ENCODE measurements at regions not wholly inside any gene's neighbourhood (a gene's known extent, or its start where the extent isn't known, plus 50 kb on each side); places are given as distances from the start of the nearest gene placed in this dataset.
"Not testable (repeated sequence)": the region's sequence is repeated elsewhere in the genome, so short reads cannot be mapped to it uniquely, and the experiment has no call there.

DNA sequence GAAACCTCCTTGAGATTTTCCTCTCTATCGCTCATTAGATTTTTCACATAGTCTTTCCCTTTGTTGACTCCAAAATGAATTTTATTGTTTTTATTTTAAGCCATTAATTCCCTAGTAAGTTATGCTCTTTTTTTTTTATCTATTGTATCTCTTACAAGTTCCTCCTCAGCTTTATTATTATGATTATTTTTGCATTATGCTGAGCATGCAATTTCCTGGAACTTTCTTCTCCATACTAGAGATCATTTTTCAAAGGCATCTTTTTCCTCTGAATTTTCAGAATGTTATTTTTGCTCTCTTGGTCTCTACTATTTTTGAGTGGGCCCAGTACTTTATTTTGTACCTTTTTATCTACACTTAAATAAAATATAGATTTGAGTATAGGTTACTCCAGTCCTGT lies 376.6 kb upstream of the SEMA6A start:
- Histone ChIP-seq H3K9me3 (no peaks in the 10 kb centered on the region), H3K4me3 (no peak overlapping the region), H3K4me1 (no peaks in the 10 kb centered on the region), H3K27ac (no peak overlapping the region), H3K4me2 (no peak overlapping the region)
- ATAC-seq (no peak), DNase-seq (ENCODE audit: low read depth in 1 of 2, low spot score in 1 of 2) (no peak), FAIRE-seq (no peak)
- ChIA-PET CTCF (no interaction called here), POLR2A (no interaction called here)
- 88% methylated on average over 1 of the region's 1 CpG for WGBS (ENCODE audit: missing lambda C conversion rate)
- TF ChIP-seq NFE2L2 (conservative IDR thresholded peaks at IDR 0.05; ENCODE audit: low read length), result no peak
- TF ChIP-seq, protein P1, sequence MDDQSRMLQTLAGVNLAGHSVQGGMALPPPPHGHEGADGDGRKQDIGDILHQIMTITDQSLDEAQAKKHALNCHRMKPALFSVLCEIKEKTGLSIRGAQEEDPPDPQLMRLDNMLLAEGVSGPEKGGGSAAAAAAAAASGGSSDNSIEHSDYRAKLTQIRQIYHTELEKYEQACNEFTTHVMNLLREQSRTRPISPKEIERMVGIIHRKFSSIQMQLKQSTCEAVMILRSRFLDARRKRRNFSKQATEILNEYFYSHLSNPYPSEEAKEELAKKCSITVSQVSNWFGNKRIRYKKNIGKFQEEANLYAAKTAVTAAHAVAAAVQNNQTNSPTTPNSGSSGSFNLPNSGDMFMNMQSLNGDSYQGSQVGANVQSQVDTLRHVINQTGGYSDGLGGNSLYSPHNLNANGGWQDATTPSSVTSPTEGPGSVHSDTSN (IDR thresholded peaks at IDR 0.05), result no peak
- TF ChIP-seq ZNF302 (CRISPR knock-in tag; IDR thresholded peaks at IDR 0.05), result no peak
- peak; percentile 90 for TF ChIP-seq MAFK (IDR thresholded peaks at IDR 0.05; ENCODE audit: partially characterized antibody)

DNA sequence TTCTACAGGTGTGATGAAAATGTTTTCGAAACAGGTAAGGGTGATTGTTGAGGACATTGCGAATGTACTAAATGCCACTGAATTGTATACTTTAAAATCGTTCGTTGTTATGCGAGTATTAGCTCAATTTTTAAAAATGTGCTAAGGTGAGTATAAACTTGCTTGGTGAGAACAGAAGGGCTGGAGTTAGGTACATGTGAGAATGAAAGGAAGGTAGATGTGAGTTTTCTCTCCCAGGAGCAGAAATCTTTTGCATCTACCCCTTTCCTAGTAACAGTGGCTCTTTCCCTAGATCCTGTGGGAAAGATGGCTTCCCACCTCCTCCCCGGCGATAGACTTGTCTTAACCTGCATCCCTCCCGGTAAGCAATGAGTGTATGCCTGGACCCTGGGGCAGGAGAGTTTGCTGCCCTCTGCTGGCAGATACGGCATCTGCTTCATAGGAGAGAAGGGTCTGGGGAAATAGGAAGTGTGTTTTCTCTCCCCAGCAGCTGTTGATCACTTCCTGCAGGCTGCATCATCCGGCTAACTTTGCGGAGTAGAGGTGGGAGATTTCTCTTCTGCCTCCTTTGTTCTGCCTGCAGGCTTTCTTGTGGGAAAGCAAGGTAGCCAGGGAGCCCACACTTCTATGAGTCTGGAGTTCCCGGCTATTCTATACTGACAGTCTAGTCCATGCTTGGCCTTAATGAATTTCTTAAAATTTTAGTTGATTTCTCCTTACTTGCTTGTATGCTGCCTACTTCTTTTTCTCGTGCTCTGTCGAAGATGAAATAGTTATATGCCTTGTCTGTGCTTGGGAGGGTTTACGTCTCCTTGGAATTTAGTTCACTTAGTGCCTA lies 373.3 kb upstream of the SEMA6A start:
- no peak overlapping the region for H3K4me3 ChIP-seq
- TF ChIP-seq RAD21 (conservative IDR thresholded peaks at IDR 0.05 in 1 of 2, IDR thresholded peaks at IDR 0.05 in 1 of 2) (peak; percentile 33 to 50; a peak in 3 of 5 replicates), MAZ (IDR thresholded peaks at IDR 0.05; ENCODE audit: borderline replicate concordance, low read depth, low read length) (no peak), SMC3 (IDR thresholded peaks at IDR 0.05) (peak; percentile 35; the same call in 2 of the 3 replicates), NPAS2 (CRISPR knock-in tag; IDR thresholded peaks at IDR 0.05; ENCODE audit: borderline replicate concordance) (no peak)
- TF ChIP-seq, protein P2, sequence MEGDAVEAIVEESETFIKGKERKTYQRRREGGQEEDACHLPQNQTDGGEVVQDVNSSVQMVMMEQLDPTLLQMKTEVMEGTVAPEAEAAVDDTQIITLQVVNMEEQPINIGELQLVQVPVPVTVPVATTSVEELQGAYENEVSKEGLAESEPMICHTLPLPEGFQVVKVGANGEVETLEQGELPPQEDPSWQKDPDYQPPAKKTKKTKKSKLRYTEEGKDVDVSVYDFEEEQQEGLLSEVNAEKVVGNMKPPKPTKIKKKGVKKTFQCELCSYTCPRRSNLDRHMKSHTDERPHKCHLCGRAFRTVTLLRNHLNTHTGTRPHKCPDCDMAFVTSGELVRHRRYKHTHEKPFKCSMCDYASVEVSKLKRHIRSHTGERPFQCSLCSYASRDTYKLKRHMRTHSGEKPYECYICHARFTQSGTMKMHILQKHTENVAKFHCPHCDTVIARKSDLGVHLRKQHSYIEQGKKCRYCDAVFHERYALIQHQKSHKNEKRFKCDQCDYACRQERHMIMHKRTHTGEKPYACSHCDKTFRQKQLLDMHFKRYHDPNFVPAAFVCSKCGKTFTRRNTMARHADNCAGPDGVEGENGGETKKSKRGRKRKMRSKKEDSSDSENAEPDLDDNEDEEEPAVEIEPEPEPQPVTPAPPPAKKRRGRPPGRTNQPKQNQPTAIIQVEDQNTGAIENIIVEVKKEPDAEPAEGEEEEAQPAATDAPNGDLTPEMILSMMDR (IDR thresholded peaks at IDR 0.05), result peak; percentile 40
- FAIRE-seq, result no peak
- no peaks in the 10 kb centered on the region for H3K4me1 ChIP-seq
- no peaks in the 10 kb centered on the region for H3K9me3 ChIP-seq
- peak; percentile 84 to 94 for ATAC-seq
- ChIA-PET POLR2A (no interaction called here), CTCF (interaction anchor here (1.4 to 1.9 kb wide), 3 partner anchors 17 to 811 kb away, joined by 3 to 6 read pairs (median 5); no protein-coding TSS in a partner anchor)
- peak; percentile 11 to 60 for DNase-seq (ENCODE audit: low read depth in 1 of 2, low spot score in 1 of 2)
- no peak overlapping the region for H3K27ac ChIP-seq
- H3K4me2 ChIP-seq, result no peak overlapping the region
- 34% methylated on average over 15 of the region's 15 CpGs for WGBS (ENCODE audit: missing lambda C conversion rate)

DNA sequence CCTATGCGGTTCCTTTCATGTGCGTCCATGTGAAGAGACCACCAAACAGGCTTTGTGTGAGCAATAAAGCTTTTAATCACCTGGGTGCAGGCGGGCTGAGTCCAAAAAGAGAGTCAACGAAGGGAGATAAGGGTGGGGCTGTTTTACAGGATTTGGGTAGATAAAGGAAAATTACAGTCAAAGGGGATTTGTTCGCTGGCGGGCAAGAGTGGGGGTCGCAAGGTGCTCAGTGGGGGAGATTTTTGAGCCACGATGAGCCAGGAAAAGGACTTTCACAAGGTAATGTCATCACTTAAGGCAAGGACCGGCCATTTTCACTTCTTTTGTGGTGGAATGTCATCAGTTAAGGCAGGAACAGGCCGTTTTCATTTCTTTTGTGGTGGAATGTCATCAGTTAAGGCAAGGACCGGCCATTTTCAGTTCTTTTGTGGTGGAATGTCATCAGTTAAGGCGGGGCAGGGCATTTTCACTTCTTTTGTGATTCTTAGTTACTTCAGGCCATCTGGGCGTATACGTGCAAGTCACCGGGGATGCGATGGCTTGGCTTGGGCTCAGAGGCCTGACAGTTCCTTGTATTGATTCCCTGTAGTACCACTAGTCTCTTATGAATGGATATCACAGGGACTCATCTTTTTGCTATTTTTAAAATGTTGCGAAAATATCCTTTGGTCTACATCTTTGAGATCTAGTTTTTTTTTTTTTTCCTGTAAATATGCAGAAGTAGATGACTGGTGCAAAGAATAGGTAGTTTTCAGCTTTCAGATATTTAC lies 371.2 kb upstream of the SEMA6A start:
- POLR2A ChIA-PET; FAIRE-seq; H3K4me1 ChIP-seq; ATAC-seq; DNase-seq (ENCODE audit: low read depth in 1 of 2, low spot score in 1 of 2); H3K4me3 ChIP-seq; H3K9me3 ChIP-seq; H3K27ac ChIP-seq; H3K4me2 ChIP-seq; CTCF ChIA-PET: not testable (repeated sequence)
- 50% methylated on average over 17 of the region's 17 CpGs for WGBS (ENCODE audit: missing lambda C conversion rate)

DNA sequence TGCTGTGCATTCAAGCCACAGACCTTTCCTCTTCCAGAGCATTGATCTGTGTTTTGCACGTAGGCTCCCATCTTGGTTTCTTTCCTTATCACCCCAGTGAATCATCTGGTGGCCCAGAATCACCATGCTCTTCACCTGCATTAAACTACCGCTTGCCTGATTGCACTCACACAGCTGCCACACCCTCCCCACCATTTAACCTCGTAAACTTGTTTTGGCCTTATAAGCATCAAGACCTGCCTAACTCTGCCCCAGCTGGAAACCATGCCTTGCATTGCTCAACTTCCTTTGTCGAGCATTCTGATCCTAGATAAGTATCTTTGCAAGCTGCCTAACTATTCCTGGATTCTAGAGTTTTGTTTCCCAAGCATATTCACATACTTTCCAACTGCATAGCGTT lies 369.6 kb upstream of the SEMA6A start:
- DNase-seq (ENCODE audit: low read depth in 1 of 2, low spot score in 1 of 2), result no peak
- TF ChIP-seq, protein P3, sequence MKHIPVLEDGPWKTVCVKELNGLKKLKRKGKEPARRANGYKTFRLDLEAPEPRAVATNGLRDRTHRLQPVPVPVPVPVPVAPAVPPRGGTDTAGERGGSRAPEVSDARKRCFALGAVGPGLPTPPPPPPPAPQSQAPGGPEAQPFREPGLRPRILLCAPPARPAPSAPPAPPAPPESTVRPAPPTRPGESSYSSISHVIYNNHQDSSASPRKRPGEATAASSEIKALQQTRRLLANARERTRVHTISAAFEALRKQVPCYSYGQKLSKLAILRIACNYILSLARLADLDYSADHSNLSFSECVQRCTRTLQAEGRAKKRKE (CRISPR knock-in tag; IDR thresholded peaks at IDR 0.05; ENCODE audit: low read depth), result no peak
- TF ChIP-seq HOXB5 (CRISPR knock-in tag; IDR thresholded peaks at IDR 0.05) (no peak), SREBF2 (IDR thresholded peaks at IDR 0.05) (no peak), RNF2 (IDR thresholded peaks at IDR 0.05; ENCODE audit: borderline replicate concordance, low read depth) (no peak), NFE2L2 (conservative IDR thresholded peaks at IDR 0.05; ENCODE audit: low read length) (no peak), RAD21 (conservative IDR thresholded peaks at IDR 0.05 in 1 of 2, IDR thresholded peaks at IDR 0.05 in 1 of 2) (no peak), HOXB13 (CRISPR knock-in tag; IDR thresholded peaks at IDR 0.05; ENCODE audit: low read depth) (no peak), KDM1A (IDR thresholded peaks at IDR 0.05; ENCODE audit: low read depth) (no peak)
- no peak overlapping the region for H3K4me2 ChIP-seq
- H3K9me3 ChIP-seq, result no peaks in the 10 kb centered on the region
- 5% methylated on average over 5 of the region's 5 CpGs for WGBS (ENCODE audit: missing lambda C conversion rate)
- POLR2A ChIA-PET, result no interaction called here
- no peak overlapping the region for H3K4me3 ChIP-seq
- no peak for ATAC-seq
- no peak overlapping the region for H3K27ac ChIP-seq
- FAIRE-seq, result no peak
- CTCF ChIA-PET, result no interaction called here
- no peaks in the 10 kb centered on the region for H3K4me1 ChIP-seq
